Testis (tissue), 2 donors: ENCODE measurements at regions not wholly inside any gene's neighbourhood (a gene's known extent, or its start where the extent isn't known, plus 50 kb on each side); places are given as distances from the start of the nearest gene placed in this dataset.

Experiments used
- DNase-seq: peaks from one replicate; pipeline ENCODE4 v3.0.0-alpha.2; 2019
- H3K27ac ChIP-seq, 2 donors: fragments of 200-600 bp; sonication (generic); one replicate each; pipeline ENCODE4 v1.5.1; 2019
- H3K27me3 ChIP-seq: fragments of 200-600 bp; sonication (generic); one replicate; pipeline ENCODE4 v1.5.1; 2019
- H3K36me3 ChIP-seq: fragments of 200-600 bp; sonication (generic); one replicate; pipeline ENCODE4 v1.5.1; 2017; ENCODE audit warnings: low read depth; ENCODE audit errors: missing control alignments
- H3K4me1 ChIP-seq: fragments of 200-600 bp; sonication (generic); one replicate; pipeline ENCODE4 v1.5.1; 2019
- H3K4me3 ChIP-seq, 2 donors: fragments of 200-600 bp; sonication (generic); one replicate each; pipeline ENCODE4 v1.5.1; 2017 to 2019
- H3K9me3 ChIP-seq: fragments of 200-600 bp; sonication (generic); one replicate; pipeline ENCODE4 v1.5.1; 2017
- POLR2A ChIP-seq: fragments of 450-650 bp; IDR thresholded peaks from one replicate; pipeline ENCODE4 v1.6.1; 2017; ENCODE audit warnings: antibody characterized with exemption, mild to moderate bottlenecking, moderate library complexity
- whole genome bisulfite sequencing, 2 donors: methylation state at CpG; one replicate each; pipeline ENCODE4 v1.1.5; 2018; 5-methylcytosine and 5-hydroxymethylcytosine counted together
- intact Hi-C: fragments of 100-400 bp; cut with DNase I; formaldehyde crosslinking; loops from one replicate; pipeline ENCODE4 v1.15.1; 2023; ENCODE audit warnings: low total_unique reads
- TF ChIP-seq, protein P1 (sequence below), 3 experiments: fragments of 450-650 bp in 2 of 3; fragments of 200-600 bp in 1 of 3; sonication (generic) in 1 of 3; IDR thresholded peaks; one replicate each; pipeline ENCODE4 v1.5.1; 2016 to 2019; ENCODE audit warnings: antibody characterized with exemption in 3 of 3, mild to moderate bottlenecking in 2 of 3, moderate library complexity in 1 of 3

DNA sequence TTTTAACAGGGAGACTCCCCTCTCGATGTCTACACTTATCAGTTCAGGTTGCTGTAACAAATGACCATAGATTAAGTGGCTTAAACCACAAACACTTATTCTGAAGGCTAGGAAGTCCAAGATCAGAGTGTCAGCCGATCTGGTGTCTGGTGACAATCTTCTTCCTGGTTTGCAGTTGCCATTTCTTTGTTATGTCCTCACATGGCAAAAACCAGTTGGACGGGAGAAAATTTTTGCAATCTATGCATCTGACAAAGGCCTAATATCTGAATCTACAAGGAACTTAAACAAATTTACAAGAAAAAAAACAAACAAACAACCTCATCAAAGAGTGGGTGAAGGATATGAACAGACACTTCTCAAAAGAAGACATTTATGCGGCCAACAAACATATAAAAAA lies 116.9 kb upstream of the FOXB1 start:
- Histone ChIP-seq H3K27ac (no peak overlapping the region), H3K36me3 (no peaks in the 10 kb centered on the region), H3K9me3 (no peaks in the 10 kb centered on the region), H3K4me1 (peaks cover 5% of the 10 kb centered on the region), H3K27me3 (no peaks in the 10 kb centered on the region), H3K4me3 (no peak overlapping the region)
- DNase-seq, result no peak
- TF ChIP-seq POLR2A, result no peak
- TF ChIP-seq, protein P1, sequence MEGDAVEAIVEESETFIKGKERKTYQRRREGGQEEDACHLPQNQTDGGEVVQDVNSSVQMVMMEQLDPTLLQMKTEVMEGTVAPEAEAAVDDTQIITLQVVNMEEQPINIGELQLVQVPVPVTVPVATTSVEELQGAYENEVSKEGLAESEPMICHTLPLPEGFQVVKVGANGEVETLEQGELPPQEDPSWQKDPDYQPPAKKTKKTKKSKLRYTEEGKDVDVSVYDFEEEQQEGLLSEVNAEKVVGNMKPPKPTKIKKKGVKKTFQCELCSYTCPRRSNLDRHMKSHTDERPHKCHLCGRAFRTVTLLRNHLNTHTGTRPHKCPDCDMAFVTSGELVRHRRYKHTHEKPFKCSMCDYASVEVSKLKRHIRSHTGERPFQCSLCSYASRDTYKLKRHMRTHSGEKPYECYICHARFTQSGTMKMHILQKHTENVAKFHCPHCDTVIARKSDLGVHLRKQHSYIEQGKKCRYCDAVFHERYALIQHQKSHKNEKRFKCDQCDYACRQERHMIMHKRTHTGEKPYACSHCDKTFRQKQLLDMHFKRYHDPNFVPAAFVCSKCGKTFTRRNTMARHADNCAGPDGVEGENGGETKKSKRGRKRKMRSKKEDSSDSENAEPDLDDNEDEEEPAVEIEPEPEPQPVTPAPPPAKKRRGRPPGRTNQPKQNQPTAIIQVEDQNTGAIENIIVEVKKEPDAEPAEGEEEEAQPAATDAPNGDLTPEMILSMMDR (IDR thresholded peaks at IDR 0.05), result no peak
- intact Hi-C loops, result no loop called here
- WGBS, 2 donors, result 76 to 81% methylated on average over 4 of the region's 4 CpGs

DNA sequence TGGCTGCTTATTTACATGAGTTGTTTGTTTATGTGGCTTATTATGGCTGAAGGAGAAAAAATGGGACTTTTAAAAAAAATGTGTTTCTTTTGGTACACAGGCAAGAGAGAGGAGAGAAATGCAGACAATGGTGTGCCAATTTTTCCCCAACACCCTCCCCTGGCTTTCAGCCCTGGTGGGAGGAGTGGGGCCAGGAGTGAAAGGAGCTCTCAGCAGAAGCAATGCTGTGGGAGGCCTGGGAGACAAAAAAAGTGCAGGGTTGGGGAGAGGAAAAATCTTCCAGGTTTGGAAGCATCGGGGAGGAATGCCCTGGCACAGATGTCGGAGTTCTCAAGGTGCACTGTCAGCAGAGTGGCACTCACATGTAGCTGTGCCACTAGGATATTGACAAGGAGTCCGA lies 117.7 kb upstream of the FOXB1 start:
- Histone ChIP-seq H3K27ac (no peak overlapping the region), H3K27me3 (no peaks in the 10 kb centered on the region), H3K4me1 (peaks cover 5% of the 10 kb centered on the region), H3K36me3 (no peaks in the 10 kb centered on the region), H3K9me3 (no peaks in the 10 kb centered on the region), H3K4me3 (no peak overlapping the region)
- DNase-seq, result no peak
- intact Hi-C loops, result no loop called here
- TF ChIP-seq, protein P1 (IDR thresholded peaks at IDR 0.05), result no peak
- no peak for TF ChIP-seq POLR2A
- WGBS, 2 donors, result 52 to 59% methylated on average over 3 of the region's 3 CpGs

DNA sequence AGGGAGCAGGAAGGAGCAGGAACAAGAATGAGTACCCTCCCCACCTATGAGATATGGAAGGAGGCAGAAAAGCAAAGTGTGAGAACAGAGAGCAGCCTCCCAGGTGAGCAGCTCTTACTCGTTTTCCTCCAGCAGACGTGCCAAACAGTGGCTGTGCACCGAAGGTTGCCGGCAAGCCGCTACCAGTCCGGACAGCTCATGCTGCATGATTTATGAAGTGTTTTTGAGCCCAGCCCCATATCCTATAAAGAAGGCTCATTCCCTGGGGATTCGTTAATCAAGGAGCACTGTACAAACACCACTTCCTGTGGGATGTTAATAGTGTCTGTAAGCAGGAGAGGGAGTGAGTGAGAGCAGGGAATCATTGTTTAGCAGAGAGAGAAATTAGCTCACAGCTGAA lies 118.3 kb upstream of the FOXB1 start:
- no peak for TF ChIP-seq POLR2A
- TF ChIP-seq, protein P1 (IDR thresholded peaks at IDR 0.05), result no peak
- H3K27me3 ChIP-seq, result no peaks in the 10 kb centered on the region
- peaks cover 5% of the 10 kb centered on the region for H3K4me1 ChIP-seq
- no peak overlapping the region for H3K4me3 ChIP-seq
- H3K27ac ChIP-seq, result no peak overlapping the region
- no peaks in the 10 kb centered on the region for H3K36me3 ChIP-seq
- DNase-seq, result no peak
- 5 to 10% methylated on average over 7 of the region's 7 CpGs for WGBS, 2 donors
- H3K9me3 ChIP-seq, result no peaks in the 10 kb centered on the region
- intact Hi-C loops, result no loop called here

DNA sequence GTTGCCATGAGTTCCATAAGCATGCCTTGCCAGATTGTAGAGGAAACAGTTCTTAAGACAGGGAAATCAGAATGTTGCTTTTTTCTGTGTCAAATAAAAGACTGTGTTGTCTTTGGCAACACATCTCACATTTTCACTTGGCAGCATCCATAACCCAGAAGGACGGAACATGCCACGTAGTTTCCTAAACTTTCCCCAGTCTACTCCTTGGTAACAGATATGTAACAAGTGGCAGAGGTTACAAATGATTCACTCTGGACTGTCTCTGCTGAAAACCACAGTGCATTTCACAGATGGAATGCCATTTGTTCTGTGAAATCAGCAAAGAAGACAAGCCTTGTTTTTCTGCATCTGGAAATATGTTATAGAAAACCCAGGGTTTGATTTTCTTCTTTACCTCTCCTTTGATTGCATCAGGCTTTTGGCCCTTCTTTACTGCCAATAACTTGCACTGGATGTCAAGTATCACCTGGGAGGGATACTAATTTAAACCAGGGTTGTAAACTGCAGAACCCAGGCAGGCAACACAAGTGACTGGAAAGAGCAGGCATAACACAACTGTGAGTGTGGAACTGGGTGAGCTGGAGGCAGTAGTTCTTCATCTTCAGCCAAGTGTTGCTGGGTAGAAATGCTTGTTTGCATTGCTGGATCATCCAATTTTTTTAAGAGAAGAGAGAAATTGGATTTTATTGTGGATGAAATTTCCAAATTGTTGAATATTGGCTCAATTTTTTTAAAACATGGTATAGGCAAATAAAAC lies 124.4 kb upstream of the FOXB1 start:
- 18 to 23% methylated on average over 2 of the region's 2 CpGs for WGBS, 2 donors
- no peak for DNase-seq

More for the DNA sequence above, 124.4 kb upstream of the FOXB1 start:
- Histone ChIP-seq H3K36me3 (no peaks in the 10 kb centered on the region), H3K9me3 (no peaks in the 10 kb centered on the region), H3K27ac (no peak overlapping the region), H3K4me3 (no peak overlapping the region), H3K27me3 (no peaks in the 10 kb centered on the region), H3K4me1 (peaks cover 5% of the 10 kb centered on the region)
- intact Hi-C loops, result no loop called here
- TF ChIP-seq POLR2A, result no peak
- TF ChIP-seq, protein P1 (IDR thresholded peaks at IDR 0.05), result no peak
